GM23338 (cell line): ENCODE measurements at regions not wholly inside any gene's neighbourhood (a gene's known extent, or its start where the extent isn't known, plus 50 kb on each side); places are given as distances from the start of the nearest gene placed in this dataset.

Source experiments
- CREB1 ChIP-seq: fragments of 250-450 bp; sonication (Bioruptor Pico); IDR thresholded peaks from 2 replicates; pipeline ENCODE4 v1.5.0; 2020; ENCODE audit warnings: low read depth, mild to moderate bottlenecking, moderate library complexity
- CTCF ChIP-seq, 2 experiments: fragments of 200-600 bp in 1 of 2; sonication (generic) in 1 of 2; conservative IDR thresholded peaks; 2 replicates each; pipeline versions ENCODE4 v1.5.1 to v1.6.1; 2016 to 2017; ENCODE audit warnings: antibody characterized with exemption in 2 of 2, low read depth in 2 of 2, mild to moderate bottlenecking in 2 of 2, moderate library complexity in 1 of 2
- EZH2 ChIP-seq: fragments of 200-600 bp; sonication (generic); IDR thresholded peaks from one replicate; pipeline ENCODE4 v1.8.0; 2017; ENCODE audit warnings: antibody characterized with exemption, mild to moderate bottlenecking, low read depth; ENCODE audit not compliant: unreplicated experiment
- EZH2phosphoT487 ChIP-seq: fragments of 200-600 bp; sonication (generic); IDR thresholded peaks from one replicate; pipeline ENCODE4 v1.8.1; 2018; ENCODE audit warnings: antibody characterized with exemption; ENCODE audit not compliant: unreplicated experiment
- JUNB ChIP-seq: IDR thresholded peaks from one replicate; pipeline ENCODE4 v1.6.1; 2016; ENCODE audit warnings: antibody characterized with exemption; ENCODE audit not compliant: unreplicated experiment
- POLR2AphosphoS5 ChIP-seq: IDR thresholded peaks from 2 replicates; pipeline ENCODE4 v1.6.1; 2016; ENCODE audit warnings: antibody characterized with exemption, low read depth
- ZNF114 ChIP-seq: fragments of 250-450 bp; sonication (Bioruptor Pico); IDR thresholded peaks from 2 replicates; pipeline ENCODE4 v1.5.0; 2020; ENCODE audit warnings: mild to moderate bottlenecking, moderate library complexity
- ZNF331 ChIP-seq: fragments of 250-450 bp; sonication (Bioruptor Pico); IDR thresholded peaks from 2 replicates; pipeline ENCODE4 v1.5.0; 2020; ENCODE audit warnings: low read depth, mild to moderate bottlenecking, moderate library complexity
- TF ChIP-seq, protein P1 (sequence below): IDR thresholded peaks from one replicate; pipeline ENCODE4 v1.6.1; 2018; ENCODE audit warnings: antibody characterized with exemption; ENCODE audit not compliant: unreplicated experiment

DNA sequence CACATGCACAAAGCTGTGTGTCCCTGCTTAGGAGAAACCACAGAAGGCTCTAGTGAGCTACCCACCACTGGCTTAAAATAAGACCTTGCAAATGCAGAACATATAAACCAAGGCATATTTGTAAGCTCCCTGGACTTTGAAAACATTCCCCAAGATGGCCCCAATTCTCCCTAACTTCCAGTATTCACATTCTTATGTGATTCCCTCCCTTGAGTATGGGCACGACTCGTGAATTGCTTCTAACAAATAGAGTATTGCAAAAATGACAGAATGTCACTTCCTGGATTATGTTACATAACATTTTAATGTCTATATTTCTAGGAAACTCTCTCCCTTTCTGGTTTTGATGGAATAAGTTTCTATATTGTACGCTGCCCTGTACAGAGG lies 131.8 kb upstream of the MCTP2 start:
- TF ChIP-seq, protein P1, sequence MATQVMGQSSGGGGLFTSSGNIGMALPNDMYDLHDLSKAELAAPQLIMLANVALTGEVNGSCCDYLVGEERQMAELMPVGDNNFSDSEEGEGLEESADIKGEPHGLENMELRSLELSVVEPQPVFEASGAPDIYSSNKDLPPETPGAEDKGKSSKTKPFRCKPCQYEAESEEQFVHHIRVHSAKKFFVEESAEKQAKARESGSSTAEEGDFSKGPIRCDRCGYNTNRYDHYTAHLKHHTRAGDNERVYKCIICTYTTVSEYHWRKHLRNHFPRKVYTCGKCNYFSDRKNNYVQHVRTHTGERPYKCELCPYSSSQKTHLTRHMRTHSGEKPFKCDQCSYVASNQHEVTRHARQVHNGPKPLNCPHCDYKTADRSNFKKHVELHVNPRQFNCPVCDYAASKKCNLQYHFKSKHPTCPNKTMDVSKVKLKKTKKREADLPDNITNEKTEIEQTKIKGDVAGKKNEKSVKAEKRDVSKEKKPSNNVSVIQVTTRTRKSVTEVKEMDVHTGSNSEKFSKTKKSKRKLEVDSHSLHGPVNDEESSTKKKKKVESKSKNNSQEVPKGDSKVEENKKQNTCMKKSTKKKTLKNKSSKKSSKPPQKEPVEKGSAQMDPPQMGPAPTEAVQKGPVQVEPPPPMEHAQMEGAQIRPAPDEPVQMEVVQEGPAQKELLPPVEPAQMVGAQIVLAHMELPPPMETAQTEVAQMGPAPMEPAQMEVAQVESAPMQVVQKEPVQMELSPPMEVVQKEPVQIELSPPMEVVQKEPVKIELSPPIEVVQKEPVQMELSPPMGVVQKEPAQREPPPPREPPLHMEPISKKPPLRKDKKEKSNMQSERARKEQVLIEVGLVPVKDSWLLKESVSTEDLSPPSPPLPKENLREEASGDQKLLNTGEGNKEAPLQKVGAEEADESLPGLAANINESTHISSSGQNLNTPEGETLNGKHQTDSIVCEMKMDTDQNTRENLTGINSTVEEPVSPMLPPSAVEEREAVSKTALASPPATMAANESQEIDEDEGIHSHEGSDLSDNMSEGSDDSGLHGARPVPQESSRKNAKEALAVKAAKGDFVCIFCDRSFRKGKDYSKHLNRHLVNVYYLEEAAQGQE = no peak
- TF ChIP-seq JUNB = no peak
- no peak for TF ChIP-seq CTCF (conservative IDR thresholded peaks at IDR 0.05; ENCODE audit: low read depth in 2 of 2)
- TF ChIP-seq POLR2AphosphoS5 = no peak
- TF ChIP-seq EZH2phosphoT487 = no peak
- TF ChIP-seq ZNF331 (CRISPR knock-in tag) = no peak
- no peak for TF ChIP-seq EZH2
- TF ChIP-seq CREB1 (CRISPR knock-in tag) = no peak
- TF ChIP-seq ZNF114 = no peak
